ENCODE measurements at regions not wholly inside any gene's neighbourhood (a gene's known extent, or its start where the extent isn't known, plus 50 kb on each side); places are given as distances from the start of the nearest gene placed in this dataset.
A peak's percentile ranks its signal among the peaks of the same experiment; 100 is the strongest.
"Not testable (repeated sequence)": the region's sequence is repeated elsewhere in the genome, so short reads cannot be mapped to it uniquely, and the experiment has no call there.

GRCh38 chr14:44854114-44854513 lies 107.6 kb downstream of the KLHL28 start:
- H3K4me1 ChIP-seq = no peaks in the 10 kb centered on the region
- DNase-seq = no peak
- intact Hi-C loops (cut with DNase I; ENCODE audit: low total_unique reads) (no loop called here), in situ Hi-C loops (cut with MboI; ENCODE audit: low pct_ligation_motif_present in 1 of 4, low pct_unique_long_range_greater_than_20kb in 1 of 4, low sequenced_read_pairs in 3 of 4) (no loop called here)
- no peak overlapping the region for H3K27ac ChIP-seq
- no peak overlapping the region for H3K4me3 ChIP-seq
- no peaks in the 10 kb centered on the region for H3K27me3 ChIP-seq
- no peaks in the 10 kb centered on the region for H3K36me3 ChIP-seq
- H3K9me3 ChIP-seq = no peaks in the 10 kb centered on the region
- TF ChIP-seq, protein P1, sequence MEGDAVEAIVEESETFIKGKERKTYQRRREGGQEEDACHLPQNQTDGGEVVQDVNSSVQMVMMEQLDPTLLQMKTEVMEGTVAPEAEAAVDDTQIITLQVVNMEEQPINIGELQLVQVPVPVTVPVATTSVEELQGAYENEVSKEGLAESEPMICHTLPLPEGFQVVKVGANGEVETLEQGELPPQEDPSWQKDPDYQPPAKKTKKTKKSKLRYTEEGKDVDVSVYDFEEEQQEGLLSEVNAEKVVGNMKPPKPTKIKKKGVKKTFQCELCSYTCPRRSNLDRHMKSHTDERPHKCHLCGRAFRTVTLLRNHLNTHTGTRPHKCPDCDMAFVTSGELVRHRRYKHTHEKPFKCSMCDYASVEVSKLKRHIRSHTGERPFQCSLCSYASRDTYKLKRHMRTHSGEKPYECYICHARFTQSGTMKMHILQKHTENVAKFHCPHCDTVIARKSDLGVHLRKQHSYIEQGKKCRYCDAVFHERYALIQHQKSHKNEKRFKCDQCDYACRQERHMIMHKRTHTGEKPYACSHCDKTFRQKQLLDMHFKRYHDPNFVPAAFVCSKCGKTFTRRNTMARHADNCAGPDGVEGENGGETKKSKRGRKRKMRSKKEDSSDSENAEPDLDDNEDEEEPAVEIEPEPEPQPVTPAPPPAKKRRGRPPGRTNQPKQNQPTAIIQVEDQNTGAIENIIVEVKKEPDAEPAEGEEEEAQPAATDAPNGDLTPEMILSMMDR (IDR thresholded peaks at IDR 0.05) = no peak
- no peak for TF ChIP-seq POLR2A (IDR thresholded peaks at IDR 0.05)
- no peak for TF ChIP-seq POLR2AphosphoS5 (IDR thresholded peaks at IDR 0.05)
- TF ChIP-seq EP300 (IDR thresholded peaks at IDR 0.05; ENCODE audit: low read depth) = no peak
- 81 to 83% methylated on average over 1 to 4 of the region's 4 CpGs for WGBS, 2 donors (ENCODE audit: low coverage in 1 of 2)

GRCh38 chr14:44847526-44848309 lies 114.0 kb downstream of the KLHL28 start:
- intact Hi-C loops (cut with DNase I; ENCODE audit: low total_unique reads) (no loop called here), in situ Hi-C loops (cut with MboI; ENCODE audit: low pct_ligation_motif_present in 1 of 4, low pct_unique_long_range_greater_than_20kb in 1 of 4, low sequenced_read_pairs in 3 of 4) (no loop called here)
- Histone ChIP-seq H3K4me1 (no peaks in the 10 kb centered on the region), H3K9me3 (no peaks in the 10 kb centered on the region), H3K36me3 (no peaks in the 10 kb centered on the region), H3K27ac (no peak overlapping the region), H3K27me3 (no peaks in the 10 kb centered on the region), H3K4me3 (no peak overlapping the region)
- TF ChIP-seq POLR2A (IDR thresholded peaks at IDR 0.05) = no peak
- TF ChIP-seq POLR2AphosphoS5 (IDR thresholded peaks at IDR 0.05) = no peak
- no peak for TF ChIP-seq EP300 (IDR thresholded peaks at IDR 0.05; ENCODE audit: low read depth)
- TF ChIP-seq, protein P1 (IDR thresholded peaks at IDR 0.05) = no peak
- 83 to 85% methylated on average over 7 to 8 of the region's 8 CpGs for WGBS, 2 donors (ENCODE audit: low coverage in 1 of 2)
- DNase-seq = no peak

DNA sequence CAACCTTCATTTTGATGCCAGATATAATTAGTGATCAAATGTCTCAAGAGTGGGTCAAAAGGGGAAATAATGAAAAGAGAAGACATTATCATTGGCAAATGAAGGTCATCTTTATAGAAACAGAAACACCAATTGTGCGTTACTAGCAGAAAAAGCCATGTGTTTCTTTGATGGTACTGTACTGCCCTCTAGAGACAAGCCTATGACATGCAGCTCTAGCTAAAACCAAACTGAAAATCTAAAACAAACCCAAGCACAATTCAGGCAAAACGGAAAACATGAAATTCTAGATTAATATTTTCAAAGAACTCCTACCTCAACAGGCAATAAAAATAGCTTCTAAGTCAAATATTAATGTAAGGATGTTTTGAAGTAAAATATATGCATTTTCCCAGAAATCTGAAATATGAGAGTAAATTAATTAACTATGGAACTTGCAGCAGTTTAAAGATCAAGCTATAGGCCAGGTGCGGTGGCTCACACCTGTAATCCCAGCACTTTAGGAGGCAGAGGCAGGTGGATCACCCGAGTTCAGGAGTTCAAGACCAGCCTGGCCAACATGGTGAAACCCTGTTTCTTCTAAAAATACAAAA lies 115.4 kb downstream of the KLHL28 start:
- H3K9me3 ChIP-seq = no peaks in the 10 kb centered on the region
- no peak overlapping the region for H3K4me3 ChIP-seq
- in situ Hi-C loops (cut with MboI; ENCODE audit: low pct_ligation_motif_present in 1 of 4, low pct_unique_long_range_greater_than_20kb in 1 of 4, low sequenced_read_pairs in 3 of 4) (no loop called here), intact Hi-C loops (cut with DNase I; ENCODE audit: low total_unique reads) (no loop called here)
- TF ChIP-seq, protein P1 (IDR thresholded peaks at IDR 0.05) = peak; percentile 46 to 76 (median 69)
- TF ChIP-seq POLR2A (IDR thresholded peaks at IDR 0.05) = no peak
- WGBS, 2 donors (ENCODE audit: low coverage in 1 of 2) = 16 to 20% methylated on average over 4 of the region's 4 CpGs
- no peak for DNase-seq
- H3K27ac ChIP-seq = no peak overlapping the region
- no peaks in the 10 kb centered on the region for H3K36me3 ChIP-seq
- no peaks in the 10 kb centered on the region for H3K4me1 ChIP-seq
- H3K27me3 ChIP-seq = no peaks in the 10 kb centered on the region

- H3K4me3 ChIP-seq; H3K9me3 ChIP-seq; H3K27me3 ChIP-seq; intact Hi-C loops (cut with DNase I; ENCODE audit: low total_unique reads); H3K36me3 ChIP-seq; in situ Hi-C loops (cut with MboI; ENCODE audit: low pct_ligation_motif_present in 1 of 4, low pct_unique_long_range_greater_than_20kb in 1 of 4, low sequenced_read_pairs in 3 of 4); H3K4me1 ChIP-seq; H3K27ac ChIP-seq; DNase-seq: not testable (repeated sequence)
- 60 to 82% methylated on average over 1 to 8 of the region's 9 CpGs for WGBS, 2 donors (ENCODE audit: low coverage in 1 of 2)
Observed at GRCh38 chr14:44835928-44836327, 125.8 kb downstream of the KLHL28 start.

Measured in transverse colon (tissue), 4 donors.